Activated CD4-positive, alpha-beta T cell treated with anti-CD3 and anti-CD28 coated beads, Interleukin-2, amount 10 ng/mL, durations not matched to agents 7 days and 5 days (primary cell): ENCODE measurements at regions not wholly inside any gene's neighbourhood (a gene's known extent, or its start where the extent isn't known, plus 50 kb on each side); places are given as distances from the start of the nearest gene placed in this dataset.

Experiments
- CTCF ChIA-PET: fragments of 350-600 bp; sonication (Branson Sonifier 250); formaldehyde crosslinking; loops from one replicate; lab custom pipeline; 2021; ENCODE audit warnings: antibody characterized with exemption; lab: Charles Lee
- POLR2A ChIA-PET: fragments of 350-600 bp; sonication (Branson Sonifier 250); formaldehyde crosslinking; loops from one replicate; lab custom pipeline; 2021; ENCODE audit warnings: antibody characterized with exemption; lab: Charles Lee
- DNase-seq: peaks from one replicate; pipeline ENCODE4 v3.0.0-alpha.2; 2020
- H3K27ac Mint-ChIP-seq: one replicate; pipeline ENCODE4 v1.8.0; 2021; ENCODE audit warnings: mild to moderate bottlenecking, moderate library complexity, mixed read lengths
- H3K27me3 Mint-ChIP-seq: one replicate; pipeline ENCODE4 v1.8.0; 2021; ENCODE audit warnings: mixed read lengths
- H3K36me3 Mint-ChIP-seq: one replicate; pipeline ENCODE4 v1.8.0; 2021; ENCODE audit warnings: low read depth, mixed read lengths
- H3K4me1 Mint-ChIP-seq: one replicate; pipeline ENCODE4 v1.8.0; 2021; ENCODE audit warnings: mixed read lengths
- H3K4me3 Mint-ChIP-seq: one replicate; pipeline ENCODE4 v1.8.0; 2021; ENCODE audit warnings: mild to moderate bottlenecking, moderate library complexity, mixed read lengths
- H3K9me3 Mint-ChIP-seq: one replicate; pipeline ENCODE4 v1.8.0; 2021; ENCODE audit warnings: mixed read lengths

DNA sequence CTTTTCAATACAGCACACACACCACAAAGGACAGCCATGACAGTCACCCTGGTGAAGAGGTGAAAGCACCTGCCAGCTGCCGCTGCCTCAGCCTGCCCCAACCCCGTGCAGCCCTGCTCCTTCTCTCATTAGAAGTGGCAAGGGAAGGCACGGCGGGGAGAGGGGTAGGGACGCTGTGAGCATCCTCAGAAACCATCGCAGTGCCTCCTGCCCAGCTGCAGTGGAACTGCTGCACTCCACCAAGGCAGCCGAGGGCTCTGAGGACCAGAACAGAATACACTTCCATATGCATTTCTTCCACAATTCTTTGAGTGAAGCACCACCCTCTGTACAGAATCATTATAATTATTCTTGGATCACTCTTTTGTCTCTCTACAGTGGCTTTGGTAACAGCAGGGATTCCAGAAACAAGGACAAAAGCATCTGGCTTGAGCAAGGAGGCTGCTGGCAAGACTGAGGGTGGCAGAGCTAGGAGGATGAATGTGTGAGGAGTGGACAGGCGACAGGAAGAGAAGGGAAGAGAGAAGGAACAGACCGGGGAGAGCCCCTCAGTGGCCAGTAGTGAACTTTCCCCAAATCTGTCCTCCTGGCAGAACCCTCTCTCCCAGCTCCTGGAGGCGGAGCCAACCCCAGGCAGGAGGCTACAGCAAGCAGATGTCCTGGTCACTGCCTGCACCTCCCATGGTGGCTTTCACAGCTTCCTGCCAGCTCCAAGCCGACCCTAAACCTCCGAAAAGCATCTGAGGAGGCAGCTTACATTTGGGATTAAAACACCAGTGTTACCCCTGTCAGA, 73.2 kb downstream of the MTNR1A start:
- Mint-ChIP-seq H3K4me1 (no peaks in the 10 kb centered on the region), H3K4me3 (no peak overlapping the region), H3K9me3 (no peaks in the 10 kb centered on the region), H3K27ac (no peak overlapping the region), H3K36me3 (no peaks in the 10 kb centered on the region), H3K27me3 (no peaks in the 10 kb centered on the region)
- ChIA-PET CTCF (no interaction called here), POLR2A (no interaction called here)
- no peak for DNase-seq

DNA sequence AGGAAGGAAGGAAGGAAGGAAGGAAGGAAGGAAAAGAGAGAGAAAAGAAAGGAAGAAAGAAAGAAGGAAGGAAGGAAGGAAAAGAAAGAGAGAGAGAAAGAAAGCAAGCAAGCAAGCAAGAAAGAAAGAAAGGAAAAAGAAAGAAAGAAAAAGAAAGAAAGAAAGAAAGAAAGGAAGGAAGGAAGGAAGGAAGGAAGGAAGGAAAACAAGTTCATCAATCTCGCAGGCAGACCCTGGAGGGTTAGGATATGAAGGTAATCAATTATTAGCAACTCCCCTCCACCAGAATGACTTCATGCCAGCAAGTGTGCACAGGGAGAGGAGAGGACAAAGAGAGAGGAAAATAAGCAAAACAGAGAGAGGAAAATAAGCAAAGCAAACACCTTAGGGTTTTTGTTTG, 80.2 kb downstream of the MTNR1A start:
- ChIA-PET POLR2A (no interaction called here), CTCF (no interaction called here)
- H3K4me3 Mint-ChIP-seq, result no peak overlapping the region
- H3K4me1 Mint-ChIP-seq, result no peaks in the 10 kb centered on the region
- no peak overlapping the region for H3K27ac Mint-ChIP-seq
- DNase-seq, result no peak
- H3K27me3 Mint-ChIP-seq, result no peaks in the 10 kb centered on the region
- H3K9me3 Mint-ChIP-seq, result no peaks in the 10 kb centered on the region
- H3K36me3 Mint-ChIP-seq, result no peaks in the 10 kb centered on the region

DNA sequence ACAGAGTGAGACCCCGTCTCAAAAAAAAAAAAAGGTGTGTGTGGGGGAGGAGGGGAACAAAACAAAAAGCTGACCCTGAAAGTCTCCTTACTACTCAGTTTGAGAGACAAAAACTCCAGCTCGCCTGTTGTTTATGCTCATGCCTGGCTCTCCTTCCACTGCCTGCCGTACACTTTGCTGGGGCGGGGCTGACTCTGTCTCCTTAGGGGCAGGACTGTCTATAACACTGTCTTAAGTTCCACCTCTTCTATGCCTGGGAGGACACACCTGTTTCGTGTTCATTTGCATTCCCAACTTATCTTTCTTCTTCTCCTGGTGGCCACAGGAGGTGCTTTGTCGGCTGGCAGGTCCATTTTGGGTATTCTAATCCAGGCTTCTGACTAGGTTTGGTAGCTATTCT, 81.4 kb downstream of the MTNR1A start:
- ChIA-PET CTCF (no interaction called here), POLR2A (no interaction called here)
- no peaks in the 10 kb centered on the region for H3K9me3 Mint-ChIP-seq
- no peak overlapping the region for H3K27ac Mint-ChIP-seq
- no peaks in the 10 kb centered on the region for H3K36me3 Mint-ChIP-seq
- no peaks in the 10 kb centered on the region for H3K27me3 Mint-ChIP-seq
- no peak overlapping the region for H3K4me3 Mint-ChIP-seq
- no peak for DNase-seq
- H3K4me1 Mint-ChIP-seq, result no peaks in the 10 kb centered on the region

DNA sequence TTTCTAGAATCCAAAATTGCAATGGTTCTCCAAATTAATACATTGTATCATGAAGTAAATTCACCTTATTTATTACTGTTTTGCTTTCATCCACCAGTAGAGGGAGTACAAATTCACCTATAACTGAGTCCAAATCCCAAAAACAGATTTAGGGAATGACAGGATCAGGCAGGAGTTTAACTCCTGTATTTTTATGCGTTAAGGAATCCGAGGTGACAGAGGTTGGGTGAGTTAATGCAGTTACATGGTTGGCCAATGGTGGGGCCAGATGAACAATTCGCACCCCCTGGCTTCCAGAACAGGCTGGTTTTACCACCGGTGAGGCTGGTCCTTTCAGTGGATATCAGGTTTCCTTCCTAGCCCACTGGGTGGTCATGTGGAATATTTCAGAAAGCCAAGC, 82.4 kb downstream of the MTNR1A start:
- Mint-ChIP-seq H3K4me1 (no peaks in the 10 kb centered on the region), H3K9me3 (no peaks in the 10 kb centered on the region), H3K27me3 (no peaks in the 10 kb centered on the region), H3K4me3 (no peak overlapping the region), H3K27ac (no peak overlapping the region), H3K36me3 (no peaks in the 10 kb centered on the region)
- ChIA-PET CTCF (interaction anchor here (0.6 kb wide), 1 partner anchor 371 kb away, joined by 3 read pairs; no protein-coding TSS in a partner anchor), POLR2A (no interaction called here)
- no peak for DNase-seq

DNA sequence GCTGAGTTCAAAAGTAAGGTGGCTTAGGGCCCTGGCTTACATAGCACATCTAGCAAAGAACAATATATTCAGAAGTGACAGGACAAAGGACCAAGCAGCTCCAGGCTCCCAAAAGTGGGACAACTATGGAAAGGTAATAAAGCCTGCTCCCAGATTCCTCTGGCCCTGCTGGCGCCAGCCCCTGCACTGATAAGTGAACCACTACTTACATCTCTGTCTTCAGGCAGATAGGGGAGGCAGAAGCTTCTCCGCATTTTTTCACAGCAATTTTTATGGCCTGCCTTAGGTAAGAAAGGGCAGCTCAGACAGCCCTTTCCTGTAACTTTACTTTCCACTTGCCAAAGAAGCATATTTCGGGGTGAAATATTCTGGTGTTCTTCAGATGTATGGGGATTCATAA, 83.9 kb downstream of the MTNR1A start:
- no peaks in the 10 kb centered on the region for H3K36me3 Mint-ChIP-seq
- no peak overlapping the region for H3K4me3 Mint-ChIP-seq
- POLR2A ChIA-PET, result no interaction called here
- H3K27ac Mint-ChIP-seq, result no peak overlapping the region
- H3K4me1 Mint-ChIP-seq, result no peaks in the 10 kb centered on the region
- no peaks in the 10 kb centered on the region for H3K9me3 Mint-ChIP-seq
- CTCF ChIA-PET, result no interaction called here
- no peaks in the 10 kb centered on the region for H3K27me3 Mint-ChIP-seq
- DNase-seq, result no peak

DNA sequence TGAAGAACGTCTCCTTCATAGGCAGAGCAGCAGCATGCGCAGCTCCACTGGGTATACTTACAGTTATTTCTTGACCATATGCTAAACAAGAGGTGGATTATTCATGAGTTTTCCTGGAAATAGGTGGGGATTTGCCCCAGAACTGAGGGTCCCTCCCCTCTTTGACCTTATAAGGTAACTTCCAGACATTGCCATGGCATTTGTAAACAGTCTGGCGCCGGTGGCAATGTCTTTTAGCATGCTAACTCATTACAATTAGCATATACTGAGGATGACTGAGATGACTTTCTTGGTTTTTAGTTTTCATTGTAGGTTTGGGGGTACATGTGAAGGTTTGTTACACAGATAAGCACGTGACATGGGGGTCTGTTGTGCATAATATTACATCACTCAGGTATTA, 97.3 kb downstream of the MTNR1A start:
- Mint-ChIP-seq H3K4me3 (no peak overlapping the region), H3K27me3 (no peaks in the 10 kb centered on the region)
- CTCF ChIA-PET, result no interaction called here

DNA sequence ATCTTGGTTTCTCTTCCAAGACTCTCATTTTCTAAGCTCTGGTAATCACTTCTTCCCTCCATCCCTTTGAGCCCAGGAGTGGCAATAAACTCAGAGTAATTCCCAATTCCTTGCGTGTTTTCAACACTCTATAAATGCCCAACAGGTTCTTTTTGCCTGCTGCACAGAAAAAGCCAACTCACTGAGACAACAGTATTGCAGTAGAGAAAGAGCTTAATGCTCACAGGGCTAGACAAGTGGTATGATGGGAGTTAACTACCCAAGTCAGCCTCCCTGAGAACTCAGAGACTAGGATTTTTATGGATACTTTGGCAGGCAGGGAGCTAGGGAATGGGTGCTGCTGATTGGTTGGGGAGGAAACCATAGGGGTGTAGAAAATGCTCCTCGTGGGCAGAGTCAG, 103.4 kb downstream of the MTNR1A start:
- peaks cover 26% of the 10 kb centered on the region for H3K9me3 Mint-ChIP-seq
- DNase-seq, result no peak

More for the DNA sequence above, 97.3 kb downstream of the MTNR1A start:
- Mint-ChIP-seq H3K36me3 (no peaks in the 10 kb centered on the region), H3K4me1 (no peaks in the 10 kb centered on the region), H3K9me3 (peaks cover 4% of the 10 kb centered on the region), H3K27ac (no peak overlapping the region)
- POLR2A ChIA-PET, result no interaction called here
- no peak for DNase-seq

DNA sequence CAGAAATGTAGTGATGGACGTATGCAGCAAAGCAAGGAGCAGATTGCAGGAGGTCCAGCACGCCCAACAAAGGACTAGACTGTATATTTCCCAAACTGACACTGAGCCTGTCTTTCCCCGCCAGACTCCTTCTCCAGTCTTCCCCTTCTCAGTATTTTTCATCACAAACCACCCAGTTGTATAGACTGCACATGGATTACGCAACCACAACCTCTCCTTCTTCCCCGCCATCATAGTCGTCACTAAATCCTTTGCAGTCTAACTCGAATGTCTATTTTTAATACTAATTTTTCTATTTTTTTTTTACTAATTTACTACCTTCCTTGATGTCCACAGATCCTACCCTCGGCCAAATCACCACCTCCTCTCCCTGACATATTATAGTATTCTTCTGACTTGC, 105.4 kb downstream of the MTNR1A start:
- Mint-ChIP-seq H3K4me3 (no peak overlapping the region), H3K27ac (no peak overlapping the region), H3K4me1 (no peaks in the 10 kb centered on the region), H3K27me3 (no peaks in the 10 kb centered on the region), H3K9me3 (peaks cover 26% of the 10 kb centered on the region), H3K36me3 (no peaks in the 10 kb centered on the region)
- ChIA-PET CTCF (no interaction called here), POLR2A (no interaction called here)
- no peak for DNase-seq

More for the DNA sequence above, 103.4 kb downstream of the MTNR1A start:
- no peak overlapping the region for H3K27ac Mint-ChIP-seq
- H3K36me3 Mint-ChIP-seq, result no peaks in the 10 kb centered on the region
- no peaks in the 10 kb centered on the region for H3K27me3 Mint-ChIP-seq
- ChIA-PET POLR2A (interaction anchor here (0.5 kb wide), 1 partner anchor 1104 kb away, joined by 3 read pairs; no protein-coding TSS in a partner anchor), CTCF (no interaction called here)
- H3K4me3 Mint-ChIP-seq, result no peak overlapping the region
- no peaks in the 10 kb centered on the region for H3K4me1 Mint-ChIP-seq

DNA sequence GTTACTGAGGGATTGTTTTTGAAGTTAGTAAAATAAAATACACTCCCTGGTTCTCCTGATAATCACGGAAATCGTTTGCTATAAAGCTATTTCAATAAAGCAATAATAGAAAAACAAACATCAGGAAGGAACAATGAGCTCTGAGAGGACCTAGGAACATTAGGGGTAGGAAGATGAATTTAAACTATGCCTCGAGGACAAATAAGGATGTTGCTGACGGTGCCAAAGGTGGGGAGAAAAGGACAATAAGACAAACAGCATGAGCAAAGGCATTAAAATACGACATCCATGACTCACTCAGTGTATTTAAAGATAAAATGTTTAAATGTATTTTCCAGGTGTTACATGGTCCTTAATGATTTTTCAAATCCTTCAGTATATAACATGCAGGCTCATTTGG, 110.3 kb downstream of the MTNR1A start:
- Mint-ChIP-seq H3K27me3 (no peaks in the 10 kb centered on the region), H3K4me3 (no peak overlapping the region), H3K4me1 (no peaks in the 10 kb centered on the region), H3K9me3 (peaks cover 3% of the 10 kb centered on the region), H3K36me3 (no peaks in the 10 kb centered on the region), H3K27ac (no peak overlapping the region)
- no peak for DNase-seq
- ChIA-PET CTCF (no interaction called here), POLR2A (no interaction called here)

DNA sequence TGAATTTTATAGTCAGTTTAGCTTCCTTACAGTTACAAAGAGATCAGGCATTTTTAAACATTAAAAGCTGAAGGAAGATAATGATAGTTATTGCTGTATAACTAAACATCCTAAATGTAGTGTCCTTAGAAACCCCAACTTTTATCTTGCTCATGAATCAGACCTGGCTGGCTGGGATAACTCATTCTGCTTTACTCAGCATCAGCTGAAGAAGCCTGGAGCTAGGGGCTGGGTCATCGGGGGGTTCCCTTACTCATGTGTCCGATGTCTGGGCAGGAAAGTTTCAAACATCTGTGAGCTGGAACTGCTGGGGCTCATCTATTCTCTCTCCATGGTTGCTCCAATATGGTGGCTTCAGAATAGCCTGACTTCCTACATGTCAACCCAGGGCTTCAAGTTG, 113.9 kb downstream of the MTNR1A start:
- POLR2A ChIA-PET, result no interaction called here
- no peak overlapping the region for H3K27ac Mint-ChIP-seq
- DNase-seq, result no peak
- no peak overlapping the region for H3K4me3 Mint-ChIP-seq
- no peaks in the 10 kb centered on the region for H3K36me3 Mint-ChIP-seq
- CTCF ChIA-PET, result interaction anchor here (0.6 kb wide), 1 partner anchor 18 kb away, joined by 3 read pairs; no protein-coding TSS in a partner anchor
- H3K27me3 Mint-ChIP-seq, result no peaks in the 10 kb centered on the region
- peaks cover 2% of the 10 kb centered on the region for H3K9me3 Mint-ChIP-seq
- H3K4me1 Mint-ChIP-seq, result no peaks in the 10 kb centered on the region

DNA sequence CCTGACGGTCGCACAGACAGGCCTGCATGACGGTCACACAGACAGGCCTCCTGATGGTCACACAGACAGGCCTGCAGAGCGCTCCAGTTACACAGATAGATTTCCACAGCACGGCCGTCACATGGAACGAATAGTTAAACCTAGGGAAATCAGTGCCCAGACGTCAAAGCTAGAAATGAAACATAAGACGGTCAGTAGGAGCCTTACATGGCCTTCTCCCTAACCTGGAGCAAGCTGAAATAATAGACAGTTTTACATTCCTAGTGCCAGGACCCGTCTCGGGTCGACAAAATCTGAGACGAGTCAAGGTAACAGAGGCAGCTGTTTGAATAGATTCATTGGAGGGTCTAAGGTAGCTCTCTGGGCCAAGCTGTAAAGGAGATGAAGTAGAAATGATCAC, 126.9 kb downstream of the MTNR1A start:
- no peak for DNase-seq
- Mint-ChIP-seq H3K27ac (no peak overlapping the region), H3K4me3 (no peak overlapping the region), H3K27me3 (no peaks in the 10 kb centered on the region), H3K4me1 (no peaks in the 10 kb centered on the region), H3K9me3 (no peaks in the 10 kb centered on the region), H3K36me3 (no peaks in the 10 kb centered on the region)
- CTCF ChIA-PET, result no interaction called here
- POLR2A ChIA-PET, result no interaction called here

DNA sequence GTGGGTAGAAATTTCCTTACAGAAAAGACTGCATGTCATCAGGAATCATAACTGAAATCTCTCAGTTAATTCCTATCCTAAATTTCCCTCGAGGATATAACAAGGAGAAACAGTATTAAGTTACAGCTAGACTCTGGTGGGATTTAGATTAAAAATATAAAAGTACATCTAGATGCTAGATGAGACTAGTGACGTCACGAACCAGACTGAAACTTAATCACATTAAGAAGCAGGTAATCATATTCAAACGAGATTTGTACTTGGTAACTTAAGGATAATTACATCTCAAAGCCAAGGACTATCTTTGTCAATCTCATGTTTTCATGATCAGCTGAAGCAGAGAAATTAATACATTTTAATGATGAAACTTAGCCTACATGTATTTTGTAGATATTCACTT, 130.6 kb downstream of the MTNR1A start:
- no peaks in the 10 kb centered on the region for H3K9me3 Mint-ChIP-seq
- DNase-seq, result no peak
- no peaks in the 10 kb centered on the region for H3K27me3 Mint-ChIP-seq
- no peak overlapping the region for H3K27ac Mint-ChIP-seq
- H3K36me3 Mint-ChIP-seq, result no peaks in the 10 kb centered on the region
- no peaks in the 10 kb centered on the region for H3K4me1 Mint-ChIP-seq
- no peak overlapping the region for H3K4me3 Mint-ChIP-seq
- CTCF ChIA-PET, result no interaction called here
- POLR2A ChIA-PET, result no interaction called here

DNA sequence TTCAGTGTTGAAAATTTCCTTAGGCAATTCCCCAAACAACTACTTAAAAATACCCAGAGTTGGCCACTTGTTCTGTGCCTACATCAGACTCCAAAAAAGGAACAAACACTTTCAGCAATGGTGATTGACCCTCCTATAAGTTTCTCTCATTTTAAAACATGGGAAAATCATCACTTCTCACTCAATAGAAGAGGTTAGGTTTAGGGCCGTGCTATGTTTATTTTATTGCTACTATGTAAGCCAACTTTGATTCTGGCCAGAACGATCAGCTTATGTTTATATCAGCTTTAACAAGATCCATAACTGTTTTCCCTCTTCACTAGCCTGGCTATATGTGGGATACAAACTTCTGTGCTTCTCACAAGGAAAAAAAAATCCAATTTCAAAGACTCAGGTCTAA, 133.1 kb downstream of the MTNR1A start:
- no peak for DNase-seq
- Mint-ChIP-seq H3K27me3 (no peaks in the 10 kb centered on the region), H3K9me3 (no peaks in the 10 kb centered on the region), H3K36me3 (no peaks in the 10 kb centered on the region), H3K27ac (no peak overlapping the region), H3K4me3 (no peak overlapping the region), H3K4me1 (no peaks in the 10 kb centered on the region)
- CTCF ChIA-PET, result no interaction called here
- POLR2A ChIA-PET, result no interaction called here
